Tongue (tissue), 1 donor: ENCODE measurements at regions not wholly inside any gene's neighbourhood (a gene's known extent, or its start where the extent isn't known, plus 50 kb on each side); places are given as distances from the start of the nearest gene placed in this dataset.
A peak's percentile ranks its signal among the peaks of the same experiment; 100 is the strongest.

Source experiments
- DNase-seq: peaks from one replicate; pipeline ENCODE4 v3.0.0-alpha.2; 2015

DNA sequence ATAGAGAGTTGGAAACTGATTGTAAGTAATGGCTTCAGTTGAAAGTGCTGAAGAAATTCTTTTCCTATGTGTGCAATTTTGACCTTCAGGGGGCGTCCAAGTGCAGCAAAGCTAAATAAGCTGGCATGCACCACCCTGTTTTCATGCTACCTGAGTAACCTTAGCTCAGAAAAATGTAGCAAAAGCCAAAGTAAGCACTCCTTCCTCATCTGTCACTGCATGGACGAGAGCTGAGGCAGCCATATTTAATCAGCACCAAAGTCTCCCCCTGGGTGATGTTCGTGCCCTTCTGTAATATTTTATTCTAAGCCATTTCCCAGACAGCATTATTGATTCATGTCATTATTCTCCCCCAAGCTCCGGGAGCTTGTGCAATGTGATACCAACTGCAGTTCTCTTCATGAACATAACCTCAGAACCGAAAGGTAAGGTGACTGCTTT is 123.1 kb downstream of the RPS12 start:
- DNase-seq: peak; percentile 78

DNA sequence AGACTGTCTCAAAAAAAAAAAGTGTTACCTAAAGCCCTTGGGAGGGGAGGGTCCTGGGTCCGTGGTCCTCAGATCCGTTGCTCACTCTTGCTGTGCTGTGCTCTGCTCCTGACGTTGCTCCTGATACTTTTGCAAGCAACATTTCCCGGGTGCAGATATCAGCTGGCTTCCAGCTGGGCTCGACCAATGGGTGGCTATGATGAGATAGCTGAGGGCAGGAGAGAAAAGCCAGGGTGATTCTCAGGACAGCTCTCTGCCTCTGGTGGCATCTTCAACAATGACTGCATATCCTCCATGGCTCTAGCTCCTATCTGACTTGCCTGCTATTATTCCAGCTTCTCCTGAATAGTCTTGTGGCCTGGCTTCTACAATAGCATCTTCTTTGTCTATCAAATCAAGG is 134.5 kb downstream of the RPS12 start:
- DNase-seq: no peak

DNA sequence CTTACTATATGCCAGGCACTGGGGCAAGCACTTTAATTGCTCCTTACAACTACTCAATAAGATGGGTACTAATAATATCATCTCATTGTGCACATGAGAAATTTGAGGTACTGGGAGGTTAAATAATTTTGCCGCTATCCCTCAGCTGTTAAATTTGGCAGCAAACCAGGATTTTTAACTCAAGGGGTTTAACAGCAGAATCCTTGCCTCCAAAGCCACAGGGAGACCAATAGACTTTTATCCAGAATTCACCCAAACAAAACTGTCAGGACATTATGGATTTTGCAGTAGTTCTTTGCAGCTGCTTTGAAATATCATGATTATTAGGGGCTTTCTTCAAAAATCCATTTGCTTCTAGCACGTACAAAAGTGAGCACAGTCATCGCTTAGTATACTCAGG is 136.2 kb downstream of the RPS12 start:
- DNase-seq: peak; percentile 86

DNA sequence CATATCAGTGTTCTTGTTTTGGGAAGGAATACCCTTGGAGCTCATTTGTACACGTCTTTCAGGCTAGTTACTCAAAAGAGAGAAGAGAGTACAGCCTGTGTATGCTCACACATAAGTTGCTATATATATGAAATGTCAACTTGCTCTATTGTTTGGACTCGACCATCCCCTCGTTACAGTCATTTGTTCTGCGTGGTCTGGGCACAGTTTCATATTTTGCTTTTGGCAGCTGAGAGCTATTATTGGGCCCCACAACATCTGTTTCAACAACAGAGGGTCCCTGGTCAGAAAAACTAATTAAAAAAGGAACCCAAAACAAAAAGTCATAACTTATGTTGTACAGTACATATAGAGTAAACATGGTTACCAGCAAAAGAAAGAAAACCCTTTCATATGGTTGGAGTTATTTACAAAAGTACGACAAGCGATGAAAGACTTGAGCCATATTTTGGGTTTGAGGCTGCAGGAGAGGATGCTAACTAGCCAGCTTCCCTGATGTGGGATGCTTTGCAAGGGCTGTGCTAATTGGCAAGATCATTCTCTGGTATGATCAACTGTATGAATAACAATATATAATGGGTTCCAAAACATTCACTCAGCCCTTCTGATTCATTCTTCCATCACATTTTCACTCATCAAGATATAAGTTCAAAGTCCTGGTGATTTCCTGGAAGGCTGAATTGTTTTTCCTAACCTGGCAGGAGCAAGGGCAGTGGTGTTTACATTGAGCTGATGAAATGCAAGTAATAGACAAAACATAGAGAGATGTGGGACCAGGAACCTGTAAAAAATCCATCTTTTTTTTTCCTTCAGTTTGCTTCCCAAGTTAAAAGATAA is 137.9 kb downstream of the RPS12 start:
- DNase-seq: peak; percentile 89

DNA sequence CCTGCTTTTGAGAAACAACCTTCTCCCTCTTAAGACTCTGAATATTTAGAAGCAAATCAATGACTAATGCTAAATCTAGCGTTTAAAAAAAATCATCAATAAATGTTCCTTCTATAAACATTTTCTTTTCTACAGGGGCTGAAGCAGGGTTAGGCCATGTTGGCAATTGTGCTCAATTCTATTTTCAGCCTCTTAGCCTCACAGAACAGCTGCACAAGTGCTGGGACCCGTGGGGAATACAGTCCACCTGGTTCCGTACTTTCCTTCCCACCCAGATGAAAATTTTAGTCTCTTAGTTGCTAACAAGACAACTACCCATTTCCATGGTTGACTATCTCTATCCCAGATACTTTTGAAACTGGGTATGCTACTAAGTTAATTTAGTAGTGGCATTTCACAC is 138.6 kb downstream of the RPS12 start:
- peak; percentile 95 for DNase-seq

DNA sequence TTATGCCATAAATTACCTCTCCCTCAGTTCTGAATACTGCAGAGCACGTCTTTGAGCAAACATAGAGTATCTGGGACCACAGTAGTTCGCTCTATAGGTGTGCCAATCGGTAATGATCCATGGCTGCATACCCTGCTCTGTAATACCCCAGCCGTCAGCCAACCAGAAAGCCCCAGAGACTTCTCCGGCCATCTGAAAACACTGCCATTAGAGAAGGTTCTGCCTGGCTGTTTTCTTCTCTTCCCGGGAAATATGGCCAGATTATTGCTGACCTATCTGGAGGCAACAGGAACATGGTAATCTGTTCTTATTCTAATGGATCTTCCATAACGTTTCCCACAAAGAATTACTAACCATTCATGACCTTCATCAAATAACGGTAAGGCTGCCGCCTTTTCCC is 139.9 kb downstream of the RPS12 start:
- no peak for DNase-seq

DNA sequence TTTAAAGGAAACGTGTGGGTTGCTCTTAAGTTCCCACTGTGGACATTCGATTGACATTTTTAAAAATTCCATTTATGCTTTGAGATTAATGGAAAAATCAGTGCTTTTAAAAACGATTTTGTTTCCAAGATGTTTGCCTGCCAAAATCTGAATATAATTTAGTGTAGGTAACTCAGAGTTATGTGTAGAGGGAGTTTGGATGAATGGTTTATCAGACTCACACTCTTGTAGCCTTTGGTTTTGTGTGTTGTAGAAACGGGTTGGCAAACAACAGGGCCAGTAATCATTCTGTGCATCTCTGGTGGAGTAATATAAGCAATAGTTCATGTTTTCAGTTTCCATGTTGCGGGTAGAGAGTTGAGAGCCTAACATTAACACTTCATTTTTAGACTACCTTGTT is 140.6 kb downstream of the RPS12 start:
- no peak for DNase-seq

DNA sequence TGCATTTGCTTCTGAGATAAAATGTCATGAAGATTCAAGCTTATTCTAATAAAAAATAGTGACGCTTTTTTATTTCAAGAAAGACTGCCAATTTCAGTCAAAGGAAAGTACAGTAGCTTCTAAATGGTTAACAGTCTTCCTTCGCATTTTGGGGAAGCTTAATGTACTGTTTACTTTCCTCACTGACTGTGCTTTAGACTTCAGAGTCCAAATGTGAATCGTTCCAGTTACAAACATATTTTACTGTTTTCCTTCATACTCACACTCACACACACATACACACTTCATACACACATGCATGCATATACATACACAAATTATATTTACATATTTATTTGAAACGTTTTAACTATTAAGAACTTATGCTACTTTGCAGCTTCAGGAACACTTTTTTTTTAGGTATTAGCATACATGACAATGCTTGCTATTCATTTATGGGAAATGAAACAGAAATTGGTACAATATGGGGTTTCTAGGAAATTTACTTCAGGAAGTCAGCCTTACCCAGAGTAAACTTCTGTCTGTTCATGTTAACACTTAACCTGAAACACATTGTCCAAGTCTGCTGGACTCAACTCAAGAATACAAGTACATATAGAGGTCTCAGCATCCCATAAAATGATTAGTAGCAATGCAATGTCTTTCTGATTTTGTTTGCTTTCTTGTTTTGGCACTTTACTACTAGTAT is 145.4 kb downstream of the RPS12 start:
- DNase-seq: no peak

DNA sequence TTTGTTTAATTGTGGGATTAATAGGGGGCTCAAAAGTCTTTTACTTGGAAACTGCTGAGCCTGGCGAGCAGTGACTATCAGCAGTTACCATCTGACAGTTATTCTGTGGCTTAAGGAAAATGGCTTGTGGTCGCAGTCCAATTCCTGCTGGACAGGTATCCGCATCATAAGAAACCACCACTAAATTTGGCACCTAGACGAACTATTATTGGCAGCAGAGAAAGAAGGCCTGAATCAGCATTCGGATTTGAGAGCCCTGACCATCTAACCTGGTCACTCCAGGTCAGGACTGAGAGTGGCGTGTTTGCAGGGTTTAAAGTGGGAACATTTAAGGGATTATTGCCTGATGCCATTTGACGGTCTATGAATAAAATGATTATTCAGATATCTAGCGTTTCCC is 146.4 kb downstream of the RPS12 start:
- DNase-seq: no peak

DNA sequence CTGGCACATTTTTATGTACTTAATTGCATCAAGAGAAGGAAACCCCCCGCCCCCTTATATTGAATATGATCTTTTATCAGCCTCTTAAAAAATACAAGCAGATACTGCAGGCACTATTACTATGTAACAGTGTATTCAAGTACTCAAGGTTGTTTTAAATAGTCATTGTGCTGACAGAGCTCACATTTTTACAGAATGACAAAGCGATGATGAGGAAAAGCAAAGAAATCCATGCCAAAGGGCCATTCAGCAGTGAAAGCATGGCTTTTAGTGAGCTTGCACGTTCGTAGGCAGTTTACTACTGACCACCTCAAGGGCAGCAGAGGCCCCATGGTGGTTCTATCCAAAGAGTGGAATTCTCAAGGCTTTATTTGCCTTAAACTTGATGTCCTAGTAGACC is 146.8 kb downstream of the RPS12 start:
- no peak for DNase-seq

DNA sequence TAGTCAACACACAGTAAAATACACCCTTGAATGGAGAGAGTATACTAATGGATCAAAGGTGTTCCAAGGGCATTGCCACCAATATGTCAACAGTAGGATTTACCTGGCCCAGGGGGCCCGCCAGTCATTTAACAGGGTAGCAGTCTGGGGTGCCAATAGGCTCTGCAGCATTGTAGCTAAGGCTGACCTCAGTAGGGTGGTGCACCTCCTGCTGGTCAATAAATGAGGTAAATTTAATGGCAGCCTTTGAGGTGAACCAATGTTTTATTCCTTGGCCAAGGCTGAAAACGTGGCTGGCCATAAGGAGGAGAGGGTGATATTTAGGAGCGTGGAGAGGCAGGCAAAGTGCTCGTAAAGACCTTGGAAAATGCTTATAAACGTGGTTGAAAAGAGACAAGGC is 147.2 kb downstream of the RPS12 start:
- DNase-seq: no peak

DNA sequence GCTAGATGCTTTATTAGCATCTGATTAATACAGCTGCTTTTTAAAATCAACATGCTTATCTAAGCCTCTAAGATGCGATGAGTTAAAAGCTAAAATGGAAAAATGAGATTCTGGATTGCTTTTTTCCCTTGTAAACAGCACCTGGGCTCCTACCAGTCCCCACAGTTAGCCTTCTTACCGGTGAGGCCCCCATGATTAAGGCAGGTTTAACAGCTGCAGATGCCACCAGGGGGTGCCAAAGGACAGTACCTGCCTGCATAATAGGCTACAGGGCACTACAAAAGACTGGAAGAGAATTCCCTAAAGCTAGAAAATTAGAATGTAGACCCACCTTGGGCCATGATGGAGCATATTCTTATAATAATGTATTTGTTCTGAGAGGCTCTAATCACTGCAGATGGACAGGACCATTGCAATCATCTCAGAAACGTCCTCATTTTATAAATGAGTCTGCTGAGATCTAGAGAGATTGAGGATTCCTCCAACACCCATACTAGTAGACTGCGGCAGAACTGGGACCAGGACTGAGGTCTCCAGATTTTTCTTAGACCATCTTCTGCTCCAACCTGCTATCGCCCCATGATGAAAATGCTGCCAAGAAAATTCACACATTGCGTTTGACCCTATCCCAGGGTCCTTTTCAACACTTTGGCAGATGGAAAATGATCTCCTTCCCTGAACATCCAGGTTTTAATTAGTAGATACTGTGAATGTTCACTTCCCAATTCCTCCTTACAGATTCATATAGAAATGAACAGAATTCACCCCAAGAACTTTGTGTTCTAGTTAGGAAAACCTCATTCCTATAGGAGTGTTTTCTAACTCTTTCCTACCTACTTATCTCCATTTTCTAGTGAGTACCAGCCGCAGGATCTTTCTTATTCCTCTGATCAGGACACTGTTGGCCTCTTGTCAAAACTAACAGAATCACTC is 148.8 kb downstream of the RPS12 start:
- peak; percentile 83 for DNase-seq

DNA sequence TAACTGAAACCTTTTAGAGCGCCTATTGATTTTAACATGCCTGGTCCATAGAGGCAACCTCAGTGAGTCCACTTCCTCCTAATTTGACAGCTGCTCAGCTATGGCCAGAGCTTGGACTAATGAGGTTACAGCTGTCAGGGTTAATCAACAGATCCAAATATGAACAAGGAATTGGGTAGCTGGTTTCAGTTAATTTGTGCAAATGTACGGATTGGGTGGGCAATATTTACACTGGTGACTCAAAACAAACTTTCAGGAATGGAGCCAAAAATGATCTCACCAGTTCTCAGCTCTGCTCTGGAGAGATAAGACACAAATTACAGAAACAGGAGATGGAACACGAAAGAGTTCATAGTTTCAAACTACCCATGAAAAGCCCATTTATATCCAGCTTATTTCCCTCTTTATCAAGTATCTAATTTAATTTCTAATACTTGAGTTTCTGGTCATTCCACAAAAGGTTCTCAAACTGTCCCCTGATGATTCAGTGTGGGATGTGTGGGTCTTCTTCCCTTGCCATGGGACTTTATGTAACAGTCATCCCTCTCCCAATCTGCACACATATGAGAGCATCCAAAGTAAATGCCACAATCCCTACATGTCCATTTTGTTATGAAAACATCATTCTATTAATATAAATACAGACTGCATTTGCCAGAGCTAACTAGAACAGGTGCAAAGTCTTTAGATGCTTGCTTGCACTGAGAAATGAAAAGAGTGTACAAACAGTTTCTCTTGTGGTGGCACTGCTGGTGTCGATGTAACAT is 149.9 kb downstream of the RPS12 start:
- DNase-seq: peak; percentile 91

DNA sequence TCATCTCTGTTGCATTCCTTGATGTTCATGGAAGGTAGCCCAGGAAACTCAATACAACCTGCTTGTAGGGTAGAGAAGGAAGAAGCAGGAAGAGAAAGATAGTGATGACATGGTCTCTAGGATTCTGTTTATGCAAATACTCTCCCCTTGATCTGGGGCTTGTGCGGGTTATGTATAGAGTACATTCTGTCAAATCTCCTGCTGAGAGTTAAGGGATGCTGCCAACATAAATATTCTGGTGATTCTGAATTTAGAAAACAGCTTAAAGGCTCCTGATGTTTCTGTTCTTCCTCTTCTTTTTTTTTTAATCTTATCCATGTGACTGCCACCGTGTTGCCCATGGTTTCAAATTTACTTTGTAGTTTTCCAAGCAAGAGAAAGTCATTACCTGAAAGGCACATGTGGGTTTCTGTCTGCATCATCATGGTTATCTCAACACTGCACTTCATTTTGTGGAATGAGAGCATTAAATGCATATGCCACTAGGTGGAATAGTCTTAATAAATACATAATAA is 150.6 kb downstream of the RPS12 start:
- DNase-seq: peak; percentile 66

DNA sequence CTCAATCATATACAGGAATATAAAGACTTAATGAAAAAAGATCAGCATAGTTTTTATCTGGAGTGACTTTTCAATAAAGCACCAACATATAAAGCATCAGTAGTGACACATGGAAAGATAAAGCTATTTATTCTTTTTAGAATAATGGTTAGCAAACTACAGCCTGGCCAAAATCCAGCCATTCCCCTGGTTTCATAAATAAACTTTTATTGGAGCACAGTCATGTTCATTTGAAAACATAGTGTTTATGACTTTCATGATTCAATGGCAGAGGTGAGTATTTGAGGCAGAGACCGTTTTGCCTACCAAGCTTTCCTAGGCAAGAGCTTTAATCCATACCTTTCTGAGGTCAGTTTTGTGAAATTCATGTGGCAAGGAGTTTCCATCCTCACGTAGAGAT is 153.5 kb downstream of the RPS12 start:
- no peak for DNase-seq

DNA sequence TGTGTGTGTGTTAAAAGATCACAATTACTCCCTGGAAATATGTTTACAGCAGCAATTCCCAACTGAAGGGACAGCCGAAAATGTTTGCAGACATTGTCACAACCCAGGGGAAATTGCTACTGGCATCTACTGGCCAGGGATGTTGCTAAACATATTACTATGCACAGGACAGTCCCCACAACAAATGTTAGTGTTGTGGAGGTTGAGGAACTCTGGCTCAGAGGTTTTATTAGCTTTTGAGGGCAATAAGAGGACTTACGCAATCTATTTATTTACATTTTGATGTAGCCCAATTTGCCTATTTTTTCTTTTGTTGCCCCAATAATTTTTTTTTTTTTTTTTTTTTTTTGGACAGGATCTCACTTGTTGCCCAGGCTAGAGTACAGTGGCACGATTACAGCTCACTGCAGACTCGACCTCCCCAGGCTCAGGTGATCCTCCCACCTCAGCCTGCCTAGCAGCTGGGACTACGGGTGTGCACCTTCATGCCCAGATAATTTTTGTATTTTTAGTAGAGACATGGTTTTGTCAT is 154.1 kb downstream of the RPS12 start:
- no peak for DNase-seq

DNA sequence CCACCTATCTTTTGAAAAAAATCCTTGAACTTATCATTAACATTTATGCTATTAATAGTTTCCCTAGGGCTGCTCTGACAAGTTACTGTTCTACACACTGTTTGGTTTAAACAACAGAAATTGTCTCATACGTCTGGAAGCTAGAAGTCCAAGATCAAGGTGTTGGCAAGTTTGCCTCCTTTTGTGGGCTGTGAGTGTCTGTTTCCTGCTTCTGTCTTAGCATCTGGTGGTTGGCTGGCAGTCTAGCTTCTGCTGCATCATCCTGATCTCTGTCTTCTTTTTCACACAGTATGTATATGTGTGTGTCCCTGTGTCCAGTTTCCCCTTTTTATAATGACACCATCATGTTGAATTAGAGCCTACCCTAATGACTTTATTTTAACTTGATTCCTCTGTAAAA is 154.8 kb downstream of the RPS12 start:
- DNase-seq: no peak

DNA sequence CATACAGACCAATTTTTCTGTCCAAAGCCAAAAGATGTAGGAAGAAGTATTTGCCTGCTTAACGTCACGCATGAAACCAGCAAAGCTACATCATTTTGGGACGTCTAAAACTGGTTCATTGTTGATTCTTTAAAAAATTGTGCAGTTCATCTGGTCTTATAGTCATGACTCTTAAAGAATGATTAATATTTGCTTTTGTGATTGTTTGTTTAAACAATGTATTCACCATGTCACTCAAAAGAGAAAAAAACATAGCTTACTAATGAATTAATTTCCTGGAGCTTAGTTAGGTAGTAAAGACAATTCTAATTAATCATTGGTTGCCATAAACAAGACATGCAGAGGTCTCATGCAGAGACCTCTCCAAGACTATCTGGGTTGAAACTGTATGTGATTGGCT is 157.3 kb downstream of the RPS12 start:
- no peak for DNase-seq

DNA sequence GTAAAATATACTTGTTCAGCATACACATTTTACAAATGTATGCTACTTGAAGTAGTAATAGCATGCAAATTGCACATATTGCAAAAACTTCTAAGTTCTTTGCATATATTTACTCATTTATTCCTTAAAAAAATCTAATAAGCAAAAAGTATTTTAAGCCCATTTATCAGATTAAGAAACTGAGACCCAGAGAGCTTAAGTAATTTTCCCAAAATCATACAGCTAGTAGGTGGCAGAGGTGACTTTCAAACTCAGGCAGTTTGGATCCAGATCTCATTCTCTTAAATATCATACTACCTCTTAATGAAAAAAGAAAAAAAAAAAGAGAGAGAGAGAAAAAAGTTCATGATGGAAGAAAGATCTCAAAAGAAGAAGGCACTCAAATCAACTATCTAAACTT is 157.9 kb downstream of the RPS12 start:
- no peak for DNase-seq

DNA sequence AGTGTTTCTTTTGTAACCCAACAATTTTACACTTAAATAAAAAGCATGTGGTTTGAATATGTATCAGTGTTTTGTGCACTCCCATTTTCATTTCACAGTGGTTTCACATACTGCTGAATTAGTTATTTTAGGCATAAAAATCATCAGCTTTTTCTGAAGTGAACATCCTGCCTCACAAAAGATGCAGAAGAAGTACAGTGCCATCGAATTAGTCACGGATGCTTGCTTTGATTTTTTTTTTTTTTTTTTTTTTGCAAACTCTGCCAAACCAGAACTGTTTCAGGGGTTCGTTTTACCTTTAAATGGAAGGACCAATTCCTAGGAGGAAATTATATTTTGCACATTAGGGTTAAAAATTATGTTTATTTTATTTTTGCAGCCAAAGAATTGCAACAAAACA is 158.6 kb downstream of the RPS12 start:
- peak; percentile 41 for DNase-seq

DNA sequence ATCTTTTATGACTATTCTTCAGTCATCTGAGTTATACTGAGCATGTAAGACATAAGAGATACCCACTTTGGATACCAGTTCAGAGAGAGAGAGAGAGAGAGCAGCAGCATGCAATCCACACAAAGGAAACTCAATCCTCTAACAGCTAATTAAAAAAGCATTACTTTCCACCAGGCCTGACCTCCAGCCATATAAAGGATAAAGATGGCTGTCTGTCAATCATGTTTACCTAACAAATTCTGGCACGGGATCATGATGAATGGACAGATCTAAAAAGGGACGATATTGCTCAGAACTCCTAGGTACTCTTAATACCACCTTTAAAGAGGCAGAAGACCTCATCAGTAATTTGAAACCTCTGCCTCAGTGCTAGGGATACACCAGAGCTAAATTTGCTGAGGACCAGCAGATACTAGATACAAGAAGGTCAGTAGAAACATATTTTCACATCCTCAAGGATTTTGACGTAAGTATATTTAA is 159.2 kb downstream of the RPS12 start:
- DNase-seq: no peak
